ENCODE measurements at regions not wholly inside any gene's neighbourhood (a gene's known extent, or its start where the extent isn't known, plus 50 kb on each side); places are given as distances from the start of the nearest gene placed in this dataset.

GRCh38 chr13:40102360-40102727 is 446.9 kb downstream of the COG6 start:
- H3K9me3 ChIP-seq (ENCODE audit: insufficient read depth, low read length) = no peaks in the 10 kb centered on the region; the same call in 1 of the 2 replicates
- H3K27me3 ChIP-seq (ENCODE audit: low read length) = no peaks in the 10 kb centered on the region
- no peaks in the 10 kb centered on the region for H4K20me1 ChIP-seq (ENCODE audit: low read depth, low read length)
- no peaks in the 10 kb centered on the region for H3F3A ChIP-seq (ENCODE audit: insufficient read depth)
- H3K9ac ChIP-seq (ENCODE audit: low read length) = no peak overlapping the region
- no peak for TF ChIP-seq EZH2phosphoT487 (conservative IDR thresholded peaks at IDR 0.05; ENCODE audit: low read length)
- no peak for TF ChIP-seq CTCF (IDR thresholded peaks at IDR 0.05; ENCODE audit: insufficient read depth, low read length, poor library complexity, severe bottlenecking)
- no peak overlapping the region for H3K4me2 ChIP-seq (ENCODE audit: low read depth, low read length, poor library complexity, severe bottlenecking)
- H3K9me2 ChIP-seq (replicated peaks; ENCODE audit: insufficient read depth, low read length) = no peaks in the 10 kb centered on the region
- no peak overlapping the region for H3K4me3 ChIP-seq (ENCODE audit: insufficient read depth, low read length, poor library complexity, severe bottlenecking)
- H3K27ac ChIP-seq (ENCODE audit: low read depth, low read length) = no peak overlapping the region
- no peaks in the 10 kb centered on the region for H3K36me3 ChIP-seq (ENCODE audit: low read length)
- H3K79me2 ChIP-seq (ENCODE audit: insufficient read depth, low read length) = no peaks in the 10 kb centered on the region
- H2AFZ ChIP-seq (ENCODE audit: low read depth, low read length, severe bottlenecking) = no peak overlapping the region

GRCh38 chr13:40102854-40103253 is 447.4 kb downstream of the COG6 start:
- Histone ChIP-seq H3K9me2 (replicated peaks; ENCODE audit: insufficient read depth, low read length) (no peaks in the 10 kb centered on the region), H3K27me3 (ENCODE audit: low read length) (no peaks in the 10 kb centered on the region), H3K9me3 (ENCODE audit: insufficient read depth, low read length) (no peaks in the 10 kb centered on the region; the same call in 1 of the 2 replicates), H2AFZ (ENCODE audit: low read depth, low read length, severe bottlenecking) (no peak overlapping the region), H4K20me1 (ENCODE audit: low read depth, low read length) (no peaks in the 10 kb centered on the region), H3F3A (ENCODE audit: insufficient read depth) (no peaks in the 10 kb centered on the region), H3K36me3 (ENCODE audit: low read length) (no peaks in the 10 kb centered on the region), H3K27ac (ENCODE audit: low read depth, low read length) (no peak overlapping the region), H3K4me2 (ENCODE audit: low read depth, low read length, poor library complexity, severe bottlenecking) (no peak overlapping the region), H3K4me3 (ENCODE audit: insufficient read depth, low read length, poor library complexity, severe bottlenecking) (no peak overlapping the region), H3K9ac (ENCODE audit: low read length) (no peak overlapping the region), H3K79me2 (ENCODE audit: insufficient read depth, low read length) (no peaks in the 10 kb centered on the region)
- TF ChIP-seq EZH2phosphoT487 (conservative IDR thresholded peaks at IDR 0.05; ENCODE audit: low read length) (no peak), CTCF (IDR thresholded peaks at IDR 0.05; ENCODE audit: insufficient read depth, low read length, poor library complexity, severe bottlenecking) (no peak)

- no peak for TF ChIP-seq CTCF (IDR thresholded peaks at IDR 0.05; ENCODE audit: insufficient read depth, low read length, poor library complexity, severe bottlenecking)
- no peak for TF ChIP-seq EZH2phosphoT487 (conservative IDR thresholded peaks at IDR 0.05; ENCODE audit: low read length)
- no peak overlapping the region for H3K4me2 ChIP-seq (ENCODE audit: low read depth, low read length, poor library complexity, severe bottlenecking)
- H4K20me1 ChIP-seq (ENCODE audit: low read depth, low read length) = no peaks in the 10 kb centered on the region
- no peaks in the 10 kb centered on the region for H3F3A ChIP-seq (ENCODE audit: insufficient read depth)
- H3K9ac ChIP-seq (ENCODE audit: low read length) = no peak overlapping the region
- H3K9me3 ChIP-seq (ENCODE audit: insufficient read depth, low read length) = no peaks in the 10 kb centered on the region; the same call in 1 of the 2 replicates
- H3K27ac ChIP-seq (ENCODE audit: low read depth, low read length) = no peak overlapping the region
- H3K36me3 ChIP-seq (ENCODE audit: low read length) = no peaks in the 10 kb centered on the region
- H3K27me3 ChIP-seq (ENCODE audit: low read length) = no peaks in the 10 kb centered on the region
- no peaks in the 10 kb centered on the region for H3K9me2 ChIP-seq (replicated peaks; ENCODE audit: insufficient read depth, low read length)
- no peak overlapping the region for H2AFZ ChIP-seq (ENCODE audit: low read depth, low read length, severe bottlenecking)
- H3K4me3 ChIP-seq (ENCODE audit: insufficient read depth, low read length, poor library complexity, severe bottlenecking) = no peak overlapping the region
- no peaks in the 10 kb centered on the region for H3K79me2 ChIP-seq (ENCODE audit: insufficient read depth, low read length)
Observed at GRCh38 chr13:40103864-40104263, 448.4 kb downstream of the COG6 start.

All from SU-DHL-6 (cell line).